OCI-LY3 (cell line): ENCODE measurements at regions not wholly inside any gene's neighbourhood (a gene's known extent, or its start where the extent isn't known, plus 50 kb on each side); places are given as distances from the start of the nearest gene placed in this dataset.

Experiments used
- H2AFZ ChIP-seq: fragments of 200-600, 300-600 bp; shearing (Covaris generic); 2 replicates; pipeline ENCODE4 v1.6.0; 2014; ENCODE audit warnings: antibody characterized with exemption, low read depth, low read length
- H3K27ac ChIP-seq: fragments of 200-600, 300-600 bp; sonication (generic); 2 replicates; pipeline ENCODE4 v1.5.1; 2014; ENCODE audit warnings: mild to moderate bottlenecking, low read length, moderate library complexity, mixed read lengths
- H3K27me3 ChIP-seq: fragments of 200-600, 300-600 bp; sonication (generic); 2 replicates; pipeline ENCODE4 v1.6.1; 2014; ENCODE audit warnings: low read depth, low read length, mixed read lengths
- H3K36me3 ChIP-seq: fragments of 200-600, 300-600 bp; sonication (generic); replicated peaks from 2 replicates; pipeline ENCODE3; 2014; ENCODE audit warnings: low read depth, low read length, mixed read lengths
- H3K4me1 ChIP-seq: fragments of 300-600, 200-600 bp; sonication (generic); 2 replicates; pipeline ENCODE4 v1.6.1; 2014; ENCODE audit warnings: low read length, mixed read lengths
- H3K4me2 ChIP-seq: fragments of 200-600, 300-600 bp; sonication (generic); 2 replicates; pipeline ENCODE4 v1.6.1; 2014; ENCODE audit warnings: low read length, mixed read lengths
- H3K4me3 ChIP-seq: fragments of 300-600, 200-600 bp; sonication (generic); 2 replicates; pipeline ENCODE4 v1.5.1; 2014; ENCODE audit warnings: antibody characterized with exemption, mild to moderate bottlenecking, low read length, moderate library complexity
- H3K79me2 ChIP-seq: fragments of 300-600, 200-600 bp; shearing (Covaris generic); 2 replicates; pipeline ENCODE4 v1.6.1; 2014; ENCODE audit warnings: mild to moderate bottlenecking, low read length, mixed read lengths
- H3K9ac ChIP-seq: fragments of 300-600, 200-600 bp; shearing (Covaris generic); 2 replicates; pipeline ENCODE4 v1.6.0; 2014; ENCODE audit warnings: mild to moderate bottlenecking, low read length, moderate library complexity
- H3K9me3 ChIP-seq: fragments of 200-600, 300-600 bp; shearing (Covaris generic); 2 replicates; pipeline ENCODE4 v1.6.1; 2014; ENCODE audit warnings: low read length, mixed read lengths; ENCODE audit not compliant: insufficient read depth
- H4K20me1 ChIP-seq: fragments of 200-600, 300-600 bp; sonication (generic); 2 replicates; pipeline ENCODE4 v1.6.1; 2016; ENCODE audit warnings: low read length, mixed read lengths; ENCODE audit not compliant: insufficient read depth
- EZH2phosphoT487 ChIP-seq: fragments of 200-600 bp; shearing (Covaris generic); IDR thresholded peaks from 2 replicates; pipeline ENCODE4 v1.6.1; 2018; ENCODE audit warnings: antibody characterized with exemption, mixed run types, low read depth
- TF ChIP-seq, protein P1 (sequence below): fragments of 200-600, 300-600 bp; sonication (generic); IDR thresholded peaks from 2 replicates; pipeline ENCODE4 v1.5.1; 2014; ENCODE audit warnings: antibody characterized with exemption, low read length, low read depth

DNA sequence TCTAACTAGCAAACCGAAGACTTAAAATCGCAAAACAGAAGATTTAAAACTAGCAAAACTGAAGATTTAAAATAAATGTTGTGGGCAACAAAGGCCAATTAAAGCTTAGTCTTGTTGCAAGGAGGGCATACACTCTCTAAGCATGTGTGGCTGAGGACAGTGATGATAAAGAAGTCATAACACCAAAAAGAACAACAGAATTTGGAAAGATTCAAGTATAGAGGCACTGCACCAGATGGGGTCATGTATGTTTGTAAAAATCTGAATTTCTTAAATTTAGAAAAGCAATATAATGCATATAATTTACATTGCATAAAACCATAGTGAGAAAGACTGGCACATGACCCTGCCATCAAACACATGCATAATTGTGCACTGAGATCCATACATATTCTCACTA, 743.8 kb downstream of the TAF11L14 start:
- Histone ChIP-seq H3K9me3 (no peaks in the 10 kb centered on the region), H3K9ac (no peak overlapping the region), H3K79me2 (no peaks in the 10 kb centered on the region), H3K4me3 (no peak overlapping the region), H3K27me3 (no peaks in the 10 kb centered on the region), H3K36me3 (no peaks in the 10 kb centered on the region), H3K4me1 (no peaks in the 10 kb centered on the region), H3K27ac (no peak overlapping the region), H3K4me2 (no peak overlapping the region), H2AFZ (no peak overlapping the region), H4K20me1 (no peaks in the 10 kb centered on the region)
- TF ChIP-seq, protein P1, sequence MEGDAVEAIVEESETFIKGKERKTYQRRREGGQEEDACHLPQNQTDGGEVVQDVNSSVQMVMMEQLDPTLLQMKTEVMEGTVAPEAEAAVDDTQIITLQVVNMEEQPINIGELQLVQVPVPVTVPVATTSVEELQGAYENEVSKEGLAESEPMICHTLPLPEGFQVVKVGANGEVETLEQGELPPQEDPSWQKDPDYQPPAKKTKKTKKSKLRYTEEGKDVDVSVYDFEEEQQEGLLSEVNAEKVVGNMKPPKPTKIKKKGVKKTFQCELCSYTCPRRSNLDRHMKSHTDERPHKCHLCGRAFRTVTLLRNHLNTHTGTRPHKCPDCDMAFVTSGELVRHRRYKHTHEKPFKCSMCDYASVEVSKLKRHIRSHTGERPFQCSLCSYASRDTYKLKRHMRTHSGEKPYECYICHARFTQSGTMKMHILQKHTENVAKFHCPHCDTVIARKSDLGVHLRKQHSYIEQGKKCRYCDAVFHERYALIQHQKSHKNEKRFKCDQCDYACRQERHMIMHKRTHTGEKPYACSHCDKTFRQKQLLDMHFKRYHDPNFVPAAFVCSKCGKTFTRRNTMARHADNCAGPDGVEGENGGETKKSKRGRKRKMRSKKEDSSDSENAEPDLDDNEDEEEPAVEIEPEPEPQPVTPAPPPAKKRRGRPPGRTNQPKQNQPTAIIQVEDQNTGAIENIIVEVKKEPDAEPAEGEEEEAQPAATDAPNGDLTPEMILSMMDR, result no peak
- TF ChIP-seq EZH2phosphoT487, result no peak

DNA sequence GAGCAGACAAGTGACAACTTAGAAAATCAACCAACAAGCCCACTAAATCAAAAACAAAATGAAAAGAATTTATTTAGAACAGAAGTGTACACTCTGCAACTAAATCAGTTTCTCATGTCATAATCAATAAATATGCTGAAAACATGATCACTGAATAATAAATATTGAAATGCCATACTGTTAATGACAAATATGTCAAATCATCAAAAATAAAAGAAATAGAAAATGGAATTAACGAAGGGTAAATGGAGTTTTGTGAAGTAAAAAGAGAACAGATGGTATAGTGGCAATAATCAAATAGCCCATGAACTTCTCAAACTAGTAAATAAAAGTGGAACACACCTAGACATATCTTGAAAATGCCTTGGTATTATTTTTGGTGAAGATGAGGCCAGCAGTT, 744.9 kb downstream of the TAF11L14 start:
- TF ChIP-seq EZH2phosphoT487, result no peak
- TF ChIP-seq, protein P1, result no peak
- no peaks in the 10 kb centered on the region for H3K9me3 ChIP-seq
- H3K27me3 ChIP-seq, result no peaks in the 10 kb centered on the region
- no peak overlapping the region for H3K9ac ChIP-seq
- H3K27ac ChIP-seq, result no peak overlapping the region
- H3K36me3 ChIP-seq, result no peaks in the 10 kb centered on the region
- H3K4me2 ChIP-seq, result no peak overlapping the region
- H3K4me1 ChIP-seq, result no peaks in the 10 kb centered on the region
- H4K20me1 ChIP-seq, result no peaks in the 10 kb centered on the region
- H3K4me3 ChIP-seq, result no peak overlapping the region
- no peaks in the 10 kb centered on the region for H3K79me2 ChIP-seq
- no peak overlapping the region for H2AFZ ChIP-seq

- Histone ChIP-seq H3K9me3 (no peaks in the 10 kb centered on the region), H3K36me3 (no peaks in the 10 kb centered on the region), H4K20me1 (no peaks in the 10 kb centered on the region), H3K4me3 (no peak overlapping the region), H3K9ac (no peak overlapping the region), H3K79me2 (no peaks in the 10 kb centered on the region), H3K4me2 (no peak overlapping the region), H3K4me1 (no peaks in the 10 kb centered on the region), H3K27ac (no peak overlapping the region), H3K27me3 (no peaks in the 10 kb centered on the region), H2AFZ (no peak overlapping the region)
- TF ChIP-seq, protein P1, result no peak
- TF ChIP-seq EZH2phosphoT487, result no peak
Observed at GRCh38 chr5:18380729-18381362, 746.6 kb downstream of the TAF11L14 start.

DNA sequence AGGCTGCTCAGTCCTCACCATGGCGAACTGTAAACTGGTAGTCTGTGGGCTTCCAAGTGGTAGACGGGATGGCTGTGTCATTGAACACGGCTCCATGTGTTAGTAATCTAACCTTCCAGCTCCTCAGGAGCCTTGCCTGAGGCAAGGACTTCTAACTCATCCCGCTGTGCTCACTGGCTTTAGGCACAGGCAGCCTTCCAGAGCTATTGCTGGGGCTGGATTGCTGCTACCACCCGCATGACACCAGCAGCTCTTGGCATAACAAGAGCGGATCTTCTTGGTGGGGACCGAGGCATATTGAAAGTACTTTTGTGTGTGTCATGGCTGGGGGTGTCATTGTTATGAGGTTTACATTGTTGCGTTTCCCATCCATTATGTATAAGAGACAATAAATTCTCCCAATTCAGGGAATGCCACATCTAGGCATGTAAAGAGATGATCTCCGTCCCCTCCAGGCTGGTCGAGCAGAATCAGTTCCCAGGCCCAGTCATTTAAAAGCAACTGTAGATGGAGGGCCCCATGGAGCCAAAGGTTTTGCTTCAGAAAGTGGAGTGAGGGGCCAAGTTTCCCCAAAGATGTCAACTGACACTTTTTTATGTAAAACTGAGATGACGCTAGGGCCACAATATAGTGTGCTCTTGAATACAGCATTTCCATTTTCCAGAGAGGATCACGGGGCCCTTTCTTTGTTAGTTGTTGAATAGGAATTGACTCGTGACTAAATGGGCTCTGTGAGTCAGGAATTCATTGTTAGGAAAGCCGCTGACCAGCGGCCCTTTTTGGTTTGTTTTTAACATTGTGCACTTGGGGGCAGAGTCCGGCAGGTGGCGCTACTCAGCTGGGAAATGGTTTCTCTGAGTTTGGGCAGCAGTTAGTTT, 759.5 kb downstream of the TAF11L14 start:
- H2AFZ ChIP-seq, result peak overlapping the region; percentile 91
- no peaks in the 10 kb centered on the region for H3K27me3 ChIP-seq
- H3K4me3 ChIP-seq, result peak overlapping the region; percentile 67
- H3K27ac ChIP-seq, result no peak overlapping the region
- H3K79me2 ChIP-seq, result no peaks in the 10 kb centered on the region
- peak overlapping the region; percentile 44 for H3K9ac ChIP-seq
- H3K4me2 ChIP-seq, result peak overlapping the region; percentile 77
- no peaks in the 10 kb centered on the region for H3K4me1 ChIP-seq
- no peaks in the 10 kb centered on the region for H4K20me1 ChIP-seq
- no peaks in the 10 kb centered on the region for H3K9me3 ChIP-seq
- H3K36me3 ChIP-seq, result no peaks in the 10 kb centered on the region
- TF ChIP-seq, protein P1, result peak; percentile 72
- no peak for TF ChIP-seq EZH2phosphoT487
